GM19240 (cell line): ENCODE measurements at regions not wholly inside any gene's neighbourhood (a gene's known extent, or its start where the extent isn't known, plus 50 kb on each side); places are given as distances from the start of the nearest gene placed in this dataset.
A peak's percentile ranks its signal among the peaks of the same experiment; 100 is the strongest.

Experiments used
- DNase-seq: peaks from one replicate; pipeline ENCODE4 v3.0.0; 2011; ENCODE audit warnings: low spot score; ENCODE audit not compliant: insufficient read length

DNA sequence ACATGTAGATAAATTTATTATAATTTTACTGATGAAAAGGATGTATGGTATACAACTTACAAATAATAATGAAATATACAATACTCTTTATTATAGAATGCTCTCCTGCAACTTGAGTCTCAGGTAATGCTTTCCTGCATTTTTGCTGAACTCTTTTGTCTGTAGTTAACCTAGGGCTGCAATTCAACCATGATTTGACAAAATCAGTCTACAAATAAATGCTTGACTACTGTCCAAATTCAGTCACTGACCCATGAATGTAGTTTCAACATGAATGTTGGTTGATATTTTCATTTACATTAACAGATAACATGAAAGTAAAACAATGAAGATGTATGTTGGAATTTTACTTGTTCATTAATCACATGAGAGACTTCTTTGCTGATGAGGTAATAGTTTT lies 320.9 kb downstream of the ZSWIM6 start:
- no peak for DNase-seq

DNA sequence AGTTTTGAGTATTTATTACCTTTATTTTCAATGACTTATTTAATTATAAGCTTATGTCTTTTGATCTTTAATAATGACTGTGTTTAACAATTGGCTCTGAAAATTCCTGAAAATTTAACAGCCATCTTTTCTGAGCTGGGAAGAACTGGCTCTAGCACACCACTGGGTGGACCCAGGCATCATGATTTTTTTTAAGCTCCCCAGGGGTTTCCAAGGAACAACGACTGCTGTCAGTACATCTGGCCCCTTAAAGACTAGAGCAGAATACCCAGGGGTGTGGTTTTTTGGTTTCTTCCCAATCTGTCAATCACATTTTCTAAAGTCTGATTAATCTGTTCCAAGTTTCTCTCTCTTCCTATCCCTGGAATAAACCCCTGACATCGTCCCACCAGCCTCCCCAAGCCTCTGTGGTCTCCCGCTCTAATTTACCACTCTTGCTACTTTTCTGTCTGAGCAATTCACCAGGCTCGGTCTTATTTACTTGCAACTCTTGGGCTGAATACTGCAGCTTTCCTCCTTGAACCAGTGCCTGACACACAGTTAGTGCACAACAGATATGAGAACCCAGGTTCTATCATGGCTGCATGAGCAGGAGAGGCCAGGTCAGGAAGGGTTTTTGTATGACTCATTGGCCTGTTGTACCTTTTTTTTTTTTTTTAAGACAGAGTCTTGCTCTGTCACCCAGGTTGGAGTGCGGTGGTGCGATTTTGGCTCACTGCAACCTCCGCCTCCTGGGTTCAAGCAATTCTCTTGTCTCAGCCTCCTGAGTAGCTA lies 321.9 kb downstream of the ZSWIM6 start:
- no peak for DNase-seq

DNA sequence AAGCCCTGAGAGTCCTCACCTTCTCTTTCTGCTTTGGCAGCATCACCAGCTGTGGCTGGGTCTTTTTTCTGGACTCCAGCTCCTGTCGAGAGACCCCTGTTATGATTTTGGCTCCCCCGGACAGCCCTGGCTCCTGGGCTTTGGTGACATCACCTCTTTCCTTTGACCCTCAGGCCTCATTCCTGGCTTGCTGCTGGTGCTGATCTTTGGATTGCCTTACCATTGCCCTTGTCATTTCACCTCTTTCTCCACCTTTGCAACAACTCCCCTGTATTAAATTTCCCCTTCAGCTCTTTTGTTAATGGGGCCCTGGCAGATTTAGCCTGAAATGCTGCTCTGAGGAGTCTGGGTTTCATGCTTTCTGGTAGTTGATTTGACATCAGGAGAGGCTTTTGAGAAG lies 322.8 kb downstream of the ZSWIM6 start:
- DNase-seq = no peak

DNA sequence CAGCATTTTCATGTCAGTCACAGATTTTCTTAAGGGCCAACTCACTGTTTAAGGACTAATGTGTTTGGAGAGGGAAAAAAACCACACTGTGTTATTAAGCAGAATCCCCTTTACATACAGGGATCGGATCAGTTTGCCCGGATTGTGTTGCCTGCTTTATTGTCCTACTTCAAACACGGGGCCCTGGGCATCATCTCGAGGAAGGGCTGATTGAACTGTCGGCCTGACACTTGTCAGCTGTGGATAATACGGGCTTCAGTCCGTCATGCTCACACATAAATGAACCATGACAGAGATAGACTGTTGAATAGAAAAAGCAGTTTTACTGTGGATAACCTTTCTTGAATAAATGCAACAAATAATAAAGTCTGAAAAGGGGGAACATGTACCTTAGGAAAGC lies 325.0 kb downstream of the ZSWIM6 start:
- DNase-seq = no peak

DNA sequence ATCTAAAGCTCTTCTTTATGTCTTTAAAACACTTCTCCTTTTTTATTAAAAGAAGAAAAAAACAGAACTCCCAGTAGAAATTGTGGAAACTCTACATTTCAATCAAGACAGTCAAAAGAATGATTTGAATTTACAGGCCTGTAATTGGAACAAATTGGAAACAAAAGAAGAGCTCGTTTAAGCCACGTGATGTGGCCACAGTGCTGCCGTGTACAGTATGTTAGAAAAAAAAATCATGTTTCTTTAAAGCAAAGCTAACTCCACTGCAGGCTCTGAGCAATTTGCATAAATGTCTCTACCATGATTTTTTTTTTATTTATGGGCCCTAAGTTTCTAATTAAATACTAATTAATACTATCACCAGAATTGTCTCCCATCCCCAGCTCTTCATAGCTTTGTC lies 325.6 kb downstream of the ZSWIM6 start:
- DNase-seq = no peak

DNA sequence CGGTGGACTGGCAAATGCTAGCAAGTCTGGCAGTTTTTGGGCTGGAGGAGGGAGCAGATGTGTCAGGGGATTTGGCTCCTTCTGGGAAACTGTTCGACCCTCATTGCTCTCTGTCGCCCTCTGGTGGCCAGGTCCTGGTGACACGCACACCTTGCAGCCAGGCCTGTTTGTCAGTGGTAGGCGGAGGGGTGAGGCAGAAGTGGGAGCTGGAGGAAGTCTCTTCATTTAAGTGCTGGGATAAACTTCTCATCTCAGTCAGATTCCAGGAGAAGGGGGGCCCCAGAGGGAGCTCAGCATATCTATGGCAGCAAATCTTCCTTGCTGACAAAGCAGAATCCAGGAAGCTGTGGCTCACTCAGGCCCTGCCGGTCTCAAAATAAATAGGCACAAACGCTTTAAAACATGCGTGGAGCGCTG lies 326.5 kb downstream of the ZSWIM6 start:
- peak; percentile 67 for DNase-seq

DNA sequence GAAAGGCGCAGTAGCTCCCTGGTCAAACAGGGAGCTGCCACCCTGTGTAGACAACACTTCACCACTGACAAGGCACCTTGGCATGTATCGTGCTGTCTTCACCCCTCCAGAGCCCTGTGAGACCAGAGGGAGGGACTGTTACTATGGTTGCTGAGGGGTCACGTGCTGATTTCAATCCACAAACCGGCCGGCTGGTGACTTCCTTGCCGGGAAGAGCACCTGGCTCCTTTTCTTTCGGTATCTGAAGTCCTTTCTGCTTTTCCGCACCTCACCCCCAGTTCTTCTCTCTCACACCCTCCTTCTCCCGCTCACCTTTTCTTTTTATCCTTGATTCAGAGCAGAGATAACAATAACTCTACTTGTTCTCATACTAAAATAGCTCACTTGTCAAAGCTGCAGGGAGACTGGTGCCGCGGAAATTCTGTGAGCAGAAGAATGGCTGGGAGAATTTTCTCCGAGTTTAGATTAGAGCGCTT lies 327.2 kb downstream of the ZSWIM6 start:
- no peak for DNase-seq

DNA sequence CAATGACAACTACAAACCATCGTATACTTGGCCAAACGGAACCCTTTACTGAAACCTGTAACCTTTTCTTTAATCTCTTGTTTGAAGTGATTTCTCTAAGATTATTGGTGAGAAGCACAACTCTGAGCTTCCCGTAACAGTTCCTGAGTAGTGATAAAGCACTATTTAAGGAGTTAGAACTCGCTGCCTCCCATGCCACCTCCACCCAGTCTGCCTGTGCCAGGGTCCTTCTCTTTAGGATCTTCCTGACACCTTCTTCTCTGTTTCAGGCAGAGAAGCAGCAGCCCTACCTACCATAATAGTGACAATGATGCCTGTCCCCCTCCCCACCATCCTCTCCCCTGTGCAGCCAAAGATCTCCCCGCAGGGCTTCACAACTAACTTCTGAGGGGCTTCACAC lies 330.6 kb downstream of the ZSWIM6 start:
- no peak for DNase-seq

DNA sequence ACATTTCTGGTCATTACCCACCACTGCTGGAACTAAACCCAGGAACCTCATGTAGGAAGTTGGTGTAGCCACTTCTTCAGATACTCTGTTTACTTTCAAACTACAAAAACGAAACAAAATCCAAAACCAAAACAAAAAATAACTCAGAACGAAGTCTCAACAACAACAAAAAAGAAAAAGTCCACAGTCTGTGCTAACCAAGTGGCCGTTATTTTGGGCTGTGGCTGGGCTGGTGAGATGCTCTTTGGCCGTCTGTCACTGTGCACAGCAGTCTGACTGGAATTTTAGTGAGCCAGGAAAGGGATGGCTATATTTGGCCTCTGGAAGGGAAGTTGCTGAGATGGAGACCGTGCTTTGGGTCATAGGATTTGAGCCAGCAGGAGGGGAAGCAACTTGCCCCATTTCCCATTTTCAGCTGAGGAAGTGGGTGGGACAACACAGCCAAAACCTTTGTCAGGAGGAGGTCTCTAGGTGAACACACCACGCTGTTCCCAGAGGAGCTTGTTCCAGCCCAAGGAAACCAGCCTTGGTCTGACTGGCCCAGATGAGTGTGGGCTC lies 334.1 kb downstream of the ZSWIM6 start:
- DNase-seq = no peak

DNA sequence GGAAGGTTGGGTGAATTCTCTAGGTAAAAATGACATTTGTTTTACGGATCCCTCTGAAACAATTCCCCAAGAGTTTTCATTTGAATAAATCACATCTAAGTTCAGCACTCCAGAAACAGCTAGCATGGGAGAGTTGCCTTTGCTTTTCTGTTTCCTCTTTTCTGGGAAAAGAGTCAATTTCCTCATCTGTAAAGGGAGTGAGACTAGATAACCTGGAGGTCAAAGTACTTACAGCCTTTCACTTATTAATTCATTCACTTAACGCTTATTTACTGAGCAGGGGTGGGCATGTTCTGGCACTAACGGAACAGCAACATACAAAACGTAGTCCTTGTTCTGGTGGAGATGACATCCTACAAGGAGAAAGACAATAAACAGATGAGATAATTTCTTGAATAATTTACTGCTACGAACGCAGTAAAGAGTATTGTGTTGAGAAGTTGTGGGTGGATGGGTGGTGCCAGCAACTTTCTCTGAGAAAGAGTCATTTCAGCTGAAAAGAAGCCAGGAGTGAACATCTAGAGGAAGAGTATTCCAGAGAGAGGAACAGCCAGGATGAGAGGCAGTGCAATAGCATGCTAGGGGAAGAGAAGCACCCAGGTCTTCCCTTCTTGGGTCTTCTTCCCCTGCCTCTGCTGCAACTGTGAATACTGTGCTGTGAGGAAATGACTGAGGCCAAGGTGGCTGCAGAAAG lies 335.6 kb downstream of the ZSWIM6 start:
- no peak for DNase-seq

DNA sequence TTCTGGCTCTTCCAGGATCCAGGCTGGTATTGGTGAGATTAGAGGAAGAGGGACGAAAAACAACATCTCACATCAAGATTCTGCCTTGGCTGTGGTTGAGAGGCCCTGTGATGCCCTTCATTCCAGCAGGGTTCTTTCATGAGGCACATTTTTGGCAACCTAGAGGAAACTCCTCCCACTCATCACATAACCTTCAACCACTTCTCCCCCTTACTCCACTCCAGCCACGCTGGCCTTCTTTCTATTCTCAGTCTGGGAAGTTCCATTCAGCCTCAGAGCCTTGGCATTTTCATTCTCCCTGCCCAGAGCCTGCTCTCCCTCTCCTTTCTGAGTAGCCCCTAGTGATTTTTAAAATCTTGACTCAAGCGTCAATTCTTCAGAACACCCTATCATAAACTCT lies 337.5 kb downstream of the ZSWIM6 start:
- no peak for DNase-seq

DNA sequence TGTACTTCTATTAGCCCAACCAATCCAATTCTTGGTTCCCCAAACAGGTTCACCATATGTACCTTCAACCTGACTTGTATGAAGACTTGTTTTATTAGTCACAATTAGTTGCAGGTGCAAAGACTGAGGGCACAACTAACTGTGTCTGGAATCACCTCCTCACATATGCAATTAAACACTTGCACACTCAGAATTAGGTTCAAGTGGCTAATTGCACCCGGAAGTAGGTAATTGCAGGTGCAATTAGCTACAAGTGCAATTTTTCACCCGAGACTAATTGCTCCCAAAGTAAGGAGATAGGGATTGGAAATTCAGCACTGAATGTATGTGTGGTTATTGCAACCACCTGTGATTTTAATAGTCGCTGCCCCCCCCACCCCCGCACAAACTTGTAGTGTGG lies 338.9 kb downstream of the ZSWIM6 start:
- no peak for DNase-seq

DNA sequence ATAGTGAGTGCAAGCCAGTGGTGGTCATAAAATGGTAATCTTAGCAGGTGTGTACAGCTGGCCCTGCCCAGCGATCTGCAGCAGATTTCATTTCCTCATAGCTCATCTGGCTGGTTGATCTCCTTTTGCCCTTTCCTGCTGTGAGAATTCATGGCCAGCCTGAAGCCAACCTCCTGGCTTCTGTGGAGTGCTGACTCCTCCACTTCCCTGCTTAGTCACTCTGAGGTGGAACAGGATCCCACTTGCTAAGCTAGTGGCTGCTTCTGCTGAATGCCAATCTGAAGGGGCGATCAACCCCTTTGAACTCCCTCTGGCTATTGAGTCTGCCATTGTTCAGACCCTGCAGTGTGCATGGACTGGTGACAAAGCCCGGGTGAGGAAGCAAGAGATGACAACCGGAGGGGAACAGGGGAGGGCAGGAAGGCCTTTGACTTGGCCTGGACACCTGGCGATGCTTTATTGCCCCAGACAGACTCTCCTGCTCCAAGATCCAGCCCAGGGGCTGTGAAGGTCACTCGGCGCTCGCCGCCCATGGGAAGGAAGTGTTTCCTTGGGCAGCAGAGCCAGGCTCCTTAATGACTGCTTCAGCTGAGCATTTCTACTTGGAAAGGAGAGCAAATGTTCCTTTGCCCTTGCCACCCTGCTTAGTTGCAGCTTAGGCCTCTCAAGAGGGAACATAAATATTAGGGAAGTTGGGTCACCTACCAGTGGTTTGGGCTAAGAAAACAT lies 341.1 kb downstream of the ZSWIM6 start:
- DNase-seq = no peak

DNA sequence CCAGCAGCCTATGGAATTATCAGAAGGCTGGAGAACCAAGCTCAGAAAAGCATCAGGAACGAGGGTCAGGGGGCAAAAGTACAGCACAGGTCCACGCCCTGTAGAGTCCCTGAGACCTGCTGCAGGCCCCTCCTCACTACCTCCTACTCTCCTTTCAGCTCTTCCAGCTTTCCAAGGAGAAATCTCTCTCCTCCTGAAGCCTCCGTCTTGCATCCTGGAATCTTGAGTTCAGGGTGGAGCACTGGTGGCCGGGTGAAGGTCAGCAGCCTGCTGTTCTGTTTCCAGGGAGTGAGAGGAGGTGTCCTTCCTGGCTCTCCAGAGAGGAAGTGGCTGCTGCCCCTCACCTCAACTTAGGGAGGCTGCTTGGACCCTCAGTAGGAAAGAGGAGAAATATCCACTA lies 342.3 kb downstream of the ZSWIM6 start:
- DNase-seq = no peak

DNA sequence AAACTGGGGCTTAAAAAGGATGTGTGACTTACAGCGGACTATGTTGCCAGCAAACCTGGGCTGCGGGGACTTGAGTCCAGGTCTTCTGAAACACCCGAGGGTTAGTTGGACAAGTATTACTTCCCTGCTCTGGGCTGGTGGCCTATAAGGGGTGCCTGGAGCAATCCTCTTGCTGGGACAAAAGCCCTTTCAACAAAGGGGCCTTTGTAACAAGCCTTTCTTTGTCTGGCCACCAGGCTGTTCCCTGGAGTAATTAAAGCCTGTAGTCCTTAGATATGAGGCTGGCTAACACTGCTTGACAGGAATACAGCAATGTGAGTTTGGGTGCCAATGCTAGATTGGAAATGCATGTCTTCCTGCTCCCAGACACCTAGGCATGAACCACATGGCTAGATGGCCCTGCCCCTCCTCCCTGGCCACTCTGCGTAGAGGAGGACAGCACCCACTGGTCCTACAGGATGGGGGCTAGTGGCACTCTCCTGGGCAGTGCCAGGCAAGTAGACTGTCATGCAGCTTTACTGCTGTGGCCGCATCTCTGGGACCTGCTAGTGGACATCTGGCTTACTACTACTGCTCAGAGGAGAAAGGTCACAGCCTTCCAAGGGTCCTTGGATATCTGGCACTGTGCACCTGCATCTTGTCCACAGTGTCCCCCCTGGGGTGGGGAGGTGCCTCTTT lies 343.1 kb downstream of the ZSWIM6 start:
- no peak for DNase-seq

DNA sequence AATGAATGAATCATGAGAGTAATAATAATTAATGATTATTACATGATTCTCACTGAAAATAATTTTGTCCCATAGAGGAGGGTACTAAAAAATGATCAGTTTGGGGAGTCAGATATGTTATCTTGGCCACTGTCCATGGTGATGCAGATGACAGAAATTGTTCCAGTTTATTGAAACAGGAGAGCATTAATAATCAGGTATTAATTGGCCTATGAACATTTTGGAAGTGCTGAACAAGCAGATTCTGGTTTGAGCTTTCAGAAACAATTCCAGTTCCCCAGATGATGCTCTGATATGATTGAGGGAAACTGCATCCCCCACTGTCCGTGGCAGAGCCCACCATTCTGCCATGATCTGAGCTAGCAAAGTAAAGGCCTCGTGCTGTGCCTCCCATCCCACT lies 345.2 kb downstream of the ZSWIM6 start:
- DNase-seq = no peak

DNA sequence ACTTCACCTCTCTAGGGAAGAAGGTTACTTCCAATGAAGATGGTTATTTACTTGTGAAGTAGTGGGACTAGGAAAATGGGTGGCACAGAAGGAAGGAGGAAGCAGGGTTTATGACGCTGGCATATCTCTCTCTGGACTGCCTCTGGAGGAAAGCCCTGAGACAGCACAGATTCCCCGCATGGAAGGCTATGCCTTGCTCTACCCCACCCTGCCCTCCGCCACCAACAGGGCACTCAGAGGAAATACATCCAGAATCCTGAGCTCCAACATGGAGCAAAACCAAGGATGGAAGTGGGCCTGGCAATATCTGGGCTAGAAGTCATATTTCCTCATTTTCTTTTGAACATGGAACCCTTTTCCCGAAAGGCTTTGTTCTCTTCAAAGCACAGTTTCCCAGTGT lies 346.9 kb downstream of the ZSWIM6 start:
- DNase-seq = no peak

DNA sequence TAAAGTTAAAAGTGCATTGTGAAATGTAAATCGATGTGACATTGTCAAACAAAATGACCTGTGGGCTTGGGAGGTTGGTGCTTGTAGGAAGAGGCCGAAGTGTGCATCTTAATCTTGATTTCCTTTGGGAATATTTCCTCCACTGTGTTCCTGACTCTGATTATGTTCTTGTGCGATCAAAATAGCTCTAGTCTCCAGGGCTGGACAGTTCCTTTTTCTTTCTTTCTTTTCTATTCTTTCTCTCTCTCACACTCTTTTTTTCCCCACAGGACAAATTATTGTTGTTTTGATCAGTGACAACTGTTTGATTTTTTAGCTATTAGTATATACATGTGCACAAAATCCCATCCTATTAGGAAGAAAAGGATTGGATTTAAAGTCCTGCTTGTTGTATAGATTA lies 347.5 kb downstream of the ZSWIM6 start:
- no peak for DNase-seq

DNA sequence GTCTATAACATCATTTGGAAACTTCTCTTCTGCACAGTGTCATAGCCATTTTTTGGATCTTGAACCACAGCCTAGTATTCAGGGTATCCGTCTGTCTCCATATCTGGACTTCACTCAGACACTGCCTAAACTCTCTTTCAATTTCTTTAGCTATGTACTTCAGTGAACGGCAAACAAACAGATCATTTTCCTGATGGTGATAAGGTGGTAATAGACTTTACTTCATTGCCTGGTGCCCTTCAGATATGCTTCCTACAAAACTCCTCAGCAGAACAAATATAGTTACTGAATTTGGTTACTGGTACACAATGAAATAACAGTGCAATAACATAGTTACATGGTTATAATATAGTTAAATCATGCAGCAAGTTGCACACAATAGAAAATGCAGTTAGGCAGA lies 348.2 kb downstream of the ZSWIM6 start:
- DNase-seq = no peak

DNA sequence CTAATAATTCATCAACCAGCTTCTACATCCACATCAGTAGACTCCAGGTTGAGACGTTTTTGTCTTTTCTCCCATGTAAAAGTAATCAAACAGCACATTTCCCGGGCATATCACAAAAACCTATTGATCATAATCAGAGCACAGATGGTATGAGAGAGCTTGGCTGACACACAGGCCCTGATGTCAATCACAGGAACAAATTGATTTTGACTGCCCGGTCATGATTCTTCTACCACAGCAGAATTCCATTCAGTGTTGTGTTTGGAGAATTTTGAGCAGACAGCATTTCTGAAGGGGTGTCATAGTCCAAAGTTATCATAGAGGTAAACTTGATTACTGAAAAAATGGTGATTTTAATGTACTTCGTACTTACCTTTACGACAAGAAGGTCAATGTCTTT lies 351.1 kb downstream of the ZSWIM6 start:
- DNase-seq = no peak

DNA sequence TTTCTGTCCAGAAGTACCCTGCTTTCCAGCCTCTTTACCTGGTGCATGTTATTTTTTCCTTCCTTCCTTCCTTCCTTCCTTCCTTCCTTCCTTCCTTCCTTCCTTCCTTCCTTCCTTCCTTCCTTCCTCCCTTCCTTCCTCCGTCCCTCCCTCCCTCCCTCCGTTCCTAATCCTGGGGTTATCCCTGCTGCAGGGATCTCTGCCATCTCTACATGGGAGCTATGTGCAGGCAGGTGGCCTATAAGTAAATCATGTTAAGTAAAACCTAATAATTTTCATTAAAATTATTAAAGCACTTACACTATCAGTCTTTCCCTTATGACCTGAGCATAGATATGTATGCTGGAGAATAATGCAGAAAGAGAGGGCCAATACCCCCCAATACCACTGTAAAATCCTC lies 351.9 kb downstream of the ZSWIM6 start:
- DNase-seq = no peak
